DOHH2 (cell line): ENCODE measurements at regions not wholly inside any gene's neighbourhood (a gene's known extent, or its start where the extent isn't known, plus 50 kb on each side); places are given as distances from the start of the nearest gene placed in this dataset.

ENCODE experiments used
- CTCF ChIP-seq: fragments of 200-600 bp; sonication (generic); IDR thresholded peaks from one replicate; pipeline ENCODE4 v1.5.1; 2014; ENCODE audit warnings: antibody characterized with exemption, mild to moderate bottlenecking, low read depth, low read length; ENCODE audit not compliant: poor library complexity, severe bottlenecking
- EZH2phosphoT487 ChIP-seq: fragments of 200-600 bp; sonication (generic); IDR thresholded peaks from 2 replicates; pipeline ENCODE4 v1.6.1; 2017; ENCODE audit warnings: borderline replicate concordance, mild to moderate bottlenecking, antibody characterized with exemption, low read length, moderate library complexity, mixed read lengths

DNA sequence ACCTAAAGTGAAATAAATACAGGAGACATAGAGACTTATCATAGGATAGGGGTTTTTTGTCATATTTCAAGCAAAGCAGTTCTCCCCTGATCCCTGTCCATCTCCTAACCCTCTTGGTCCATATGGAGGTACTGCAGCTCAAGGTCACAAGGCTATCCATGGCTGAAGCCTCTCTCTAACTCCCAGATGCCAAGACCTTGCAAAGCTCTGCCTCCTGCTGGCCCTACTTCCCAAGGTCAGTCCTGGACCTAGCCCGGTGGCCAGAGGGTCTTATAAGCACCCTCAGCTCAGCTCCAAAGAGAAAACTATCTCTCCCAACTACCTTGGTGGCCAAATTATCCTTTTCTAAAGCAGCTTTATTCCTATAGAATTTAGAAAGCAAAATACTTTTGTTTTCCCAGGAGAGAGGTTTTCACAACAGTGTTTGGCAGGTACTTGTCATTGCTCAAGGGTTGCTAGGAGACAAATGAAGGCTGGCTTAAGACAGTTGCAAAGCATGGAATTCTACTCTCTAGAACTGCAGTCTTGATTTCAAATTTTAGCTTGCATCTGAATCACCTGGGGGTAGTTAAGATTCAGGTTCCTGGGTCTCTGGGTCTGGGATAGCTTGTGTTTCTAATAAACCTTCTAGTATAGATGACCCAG is 121.5 kb downstream of the XCL2 start:
- TF ChIP-seq CTCF, result no peak
- TF ChIP-seq EZH2phosphoT487, result no peak
